ENCODE measurements at regions not wholly inside any gene's neighbourhood (a gene's known extent, or its start where the extent isn't known, plus 50 kb on each side); places are given as distances from the start of the nearest gene placed in this dataset.

GRCh38 chr3:86451749-86452148, 539.2 kb downstream of the VGLL3 start (continued):
- TF ChIP-seq, protein P1, sequence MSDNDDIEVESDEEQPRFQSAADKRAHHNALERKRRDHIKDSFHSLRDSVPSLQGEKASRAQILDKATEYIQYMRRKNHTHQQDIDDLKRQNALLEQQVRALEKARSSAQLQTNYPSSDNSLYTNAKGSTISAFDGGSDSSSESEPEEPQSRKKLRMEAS (IDR thresholded peaks at IDR 0.05; ENCODE audit: low read depth, low read length) = no peak
- TF ChIP-seq MYC (IDR thresholded peaks at IDR 0.05; ENCODE audit: insufficient read depth, insufficient read length, insufficient replicate concordance, low read length, severe bottlenecking) (no peak), GATAD2B (conservative IDR thresholded peaks at IDR 0.05; ENCODE audit: low read depth) (no peak), HDGF (IDR thresholded peaks at IDR 0.05) (no peak), POU2F2 (IDR thresholded peaks at IDR 0.05; ENCODE audit: borderline replicate concordance, low read depth, low read length) (no peak), SMAD5 (IDR thresholded peaks at IDR 0.05; ENCODE audit: low read depth) (no peak), NBN (IDR thresholded peaks at IDR 0.05) (no peak), EGR1 (IDR thresholded peaks at IDR 0.05; ENCODE audit: borderline replicate concordance in 1 of 2, low read depth in 2 of 2, low read length in 2 of 2) (no peak)

GRCh38 chr3:86438544-86438943, 552.4 kb downstream of the VGLL3 start:
- DNase-seq (ENCODE audit: low read depth, low spot score) (no peak), ATAC-seq (no peak), FAIRE-seq (no peak)
- ChIA-PET POLR2A (no interaction called here), SMC1A (ENCODE audit: uncharacterized antibody, unreplicated experiment) (no interaction called here), CTCF (no interaction called here), RAD21 (ENCODE audit: unreplicated experiment) (no interaction called here)
- WGBS (ENCODE audit: insufficient coverage, insufficient replicate concordance, low lambda C conversion rate, missing lambda C conversion rate) = 32% methylated on average over 3 of the region's 3 CpGs
- no peak overlapping the region for H3K4me3 ChIP-seq
- H2AFZ ChIP-seq (ENCODE audit: control insufficient read depth, low read depth, low read length) = no peak overlapping the region
- no peak overlapping the region for H3K27ac ChIP-seq (ENCODE audit: control insufficient read depth, insufficient read depth)
- H3K9ac ChIP-seq (ENCODE audit: control insufficient read depth, insufficient read depth, low read length) = no peak overlapping the region
- no peaks in the 10 kb centered on the region for H4K20me1 ChIP-seq (ENCODE audit: control insufficient read depth, insufficient read depth)
- in situ Hi-C loops (cut with MboI) (no loop called here), intact Hi-C loops (cut with micrococcal nuclease; ENCODE audit: unreplicated experiment) (no loop called here)
- H3K36me3 ChIP-seq (ENCODE audit: control insufficient read depth in 2 of 2, insufficient read depth in 2 of 2, low read length in 1 of 2) = no peaks in the 10 kb centered on the region
- H3K79me2 ChIP-seq (ENCODE audit: control insufficient read depth, insufficient read depth, low read length) = no peaks in the 10 kb centered on the region
- no peaks in the 10 kb centered on the region for H3K9me3 ChIP-seq (replicated peaks; ENCODE audit: control insufficient read depth, insufficient read depth, low read length)
- BruUV-seq (replicated peaks) = no TSS peak
- no peaks in the 10 kb centered on the region for H3K4me1 ChIP-seq (ENCODE audit: control insufficient read depth, insufficient read depth, low read length)
- no peaks in the 10 kb centered on the region for H3K27me3 ChIP-seq (replicated peaks in 1 of 2; ENCODE audit: control insufficient read depth in 2 of 2, insufficient read depth in 2 of 2, low read length in 1 of 2)
- H3K4me2 ChIP-seq (ENCODE audit: control insufficient read depth, insufficient read depth) = no peak overlapping the region
- TF ChIP-seq KAT2A (conservative IDR thresholded peaks at IDR 0.05; ENCODE audit: control insufficient read depth, low read depth, low read length) = no peak
- TF ChIP-seq, protein P2, sequence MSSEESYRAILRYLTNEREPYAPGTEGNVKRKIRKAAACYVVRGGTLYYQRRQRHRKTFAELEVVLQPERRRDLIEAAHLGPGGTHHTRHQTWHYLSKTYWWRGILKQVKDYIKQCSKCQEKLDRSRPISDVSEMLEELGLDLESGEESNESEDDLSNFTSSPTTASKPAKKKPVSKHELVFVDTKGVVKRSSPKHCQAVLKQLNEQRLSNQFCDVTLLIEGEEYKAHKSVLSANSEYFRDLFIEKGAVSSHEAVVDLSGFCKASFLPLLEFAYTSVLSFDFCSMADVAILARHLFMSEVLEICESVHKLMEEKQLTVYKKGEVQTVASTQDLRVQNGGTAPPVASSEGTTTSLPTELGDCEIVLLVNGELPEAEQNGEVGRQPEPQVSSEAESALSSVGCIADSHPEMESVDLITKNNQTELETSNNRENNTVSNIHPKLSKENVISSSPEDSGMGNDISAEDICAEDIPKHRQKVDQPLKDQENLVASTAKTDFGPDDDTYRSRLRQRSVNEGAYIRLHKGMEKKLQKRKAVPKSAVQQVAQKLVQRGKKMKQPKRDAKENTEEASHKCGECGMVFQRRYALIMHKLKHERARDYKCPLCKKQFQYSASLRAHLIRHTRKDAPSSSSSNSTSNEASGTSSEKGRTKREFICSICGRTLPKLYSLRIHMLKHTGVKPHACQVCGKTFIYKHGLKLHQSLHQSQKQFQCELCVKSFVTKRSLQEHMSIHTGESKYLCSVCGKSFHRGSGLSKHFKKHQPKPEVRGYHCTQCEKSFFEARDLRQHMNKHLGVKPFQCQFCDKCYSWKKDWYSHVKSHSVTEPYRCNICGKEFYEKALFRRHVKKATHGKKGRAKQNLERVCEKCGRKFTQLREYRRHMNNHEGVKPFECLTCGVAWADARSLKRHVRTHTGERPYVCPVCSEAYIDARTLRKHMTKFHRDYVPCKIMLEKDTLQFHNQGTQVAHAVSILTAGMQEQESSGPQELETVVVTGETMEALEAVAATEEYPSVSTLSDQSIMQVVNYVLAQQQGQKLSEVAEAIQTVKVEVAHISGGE (CRISPR knock-in tag; IDR thresholded peaks at IDR 0.05) = no peak
- no peak for TF ChIP-seq MTA2 (IDR thresholded peaks at IDR 0.05; ENCODE audit: low read depth)
- no peak for TF ChIP-seq FOXM1 (IDR thresholded peaks at IDR 0.05; ENCODE audit: low read depth, low read length)
- no peak for TF ChIP-seq ZNF384 (IDR thresholded peaks at IDR 0.05; ENCODE audit: borderline replicate concordance, low read depth, low read length)
- no peak for TF ChIP-seq EP300 (IDR thresholded peaks at IDR 0.05; ENCODE audit: borderline replicate concordance in 1 of 2, control insufficient read depth in 1 of 2, low read depth in 2 of 2, low read length in 2 of 2)
- no peak for TF ChIP-seq IRF4 (IDR thresholded peaks at IDR 0.05; ENCODE audit: low read depth, low read length)
- no peak for TF ChIP-seq POLR2AphosphoS5 (IDR thresholded peaks at IDR 0.05; ENCODE audit: low read length)
- TF ChIP-seq NFIC (IDR thresholded peaks at IDR 0.05; ENCODE audit: low read depth, low read length) = no peak
- no peak for TF ChIP-seq ZBED1 (IDR thresholded peaks at IDR 0.05; ENCODE audit: borderline replicate concordance)
- TF ChIP-seq, protein P3, sequence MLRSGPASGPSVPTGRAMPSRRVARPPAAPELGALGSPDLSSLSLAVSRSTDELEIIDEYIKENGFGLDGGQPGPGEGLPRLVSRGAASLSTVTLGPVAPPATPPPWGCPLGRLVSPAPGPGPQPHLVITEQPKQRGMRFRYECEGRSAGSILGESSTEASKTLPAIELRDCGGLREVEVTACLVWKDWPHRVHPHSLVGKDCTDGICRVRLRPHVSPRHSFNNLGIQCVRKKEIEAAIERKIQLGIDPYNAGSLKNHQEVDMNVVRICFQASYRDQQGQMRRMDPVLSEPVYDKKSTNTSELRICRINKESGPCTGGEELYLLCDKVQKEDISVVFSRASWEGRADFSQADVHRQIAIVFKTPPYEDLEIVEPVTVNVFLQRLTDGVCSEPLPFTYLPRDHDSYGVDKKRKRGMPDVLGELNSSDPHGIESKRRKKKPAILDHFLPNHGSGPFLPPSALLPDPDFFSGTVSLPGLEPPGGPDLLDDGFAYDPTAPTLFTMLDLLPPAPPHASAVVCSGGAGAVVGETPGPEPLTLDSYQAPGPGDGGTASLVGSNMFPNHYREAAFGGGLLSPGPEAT (IDR thresholded peaks at IDR 0.05; ENCODE audit: low read depth) = no peak
